Smooth muscle cell (in vitro differentiated cells): ENCODE measurements at regions not wholly inside any gene's neighbourhood (a gene's known extent, or its start where the extent isn't known, plus 50 kb on each side); places are given as distances from the start of the nearest gene placed in this dataset.

Experiments used
- DNase-seq: peaks from one replicate; lab custom pipeline; 2025; ENCODE audit not compliant: unreplicated experiment; lab: John Stamatoyannopoulos, UW
- H2AFZ ChIP-seq: fragments of 200-600 bp; sonication (generic); 2 replicates; pipeline ENCODE4 v1.6.0; 2016; ENCODE audit warnings: antibody characterized with exemption, low read depth, mild to moderate bottlenecking
- H3F3A ChIP-seq: fragments of 200-600 bp; sonication (generic); 2 replicates; pipeline ENCODE4 v1.6.0; 2017; ENCODE audit warnings: antibody characterized with exemption, low read depth
- H3K27ac ChIP-seq: fragments of 200-600 bp; sonication (generic); 2 replicates; pipeline ENCODE4 v1.5.1; 2016; ENCODE audit warnings: low read depth, mild to moderate bottlenecking
- H3K27me3 ChIP-seq: fragments of 200-600 bp; sonication (generic); 2 replicates; pipeline ENCODE4 v1.6.1; 2016; ENCODE audit warnings: low read depth, mild to moderate bottlenecking
- H3K36me3 ChIP-seq: fragments of 200-600 bp; sonication (generic); 2 replicates; pipeline ENCODE4 v1.5.1; 2016; ENCODE audit warnings: low read depth
- H3K4me1 ChIP-seq: fragments of 200-600 bp; sonication (generic); 2 replicates; pipeline ENCODE4 v1.5.1; 2016; ENCODE audit warnings: low read depth
- H3K4me2 ChIP-seq: fragments of 200-600 bp; sonication (generic); 2 replicates; pipeline ENCODE4 v1.6.0; 2016; ENCODE audit warnings: mild to moderate bottlenecking
- H3K4me3 ChIP-seq: fragments of 200-600 bp; sonication (generic); 2 replicates; pipeline ENCODE4 v1.5.1; 2016; ENCODE audit warnings: mild to moderate bottlenecking
- H3K79me2 ChIP-seq: fragments of 200-600 bp; sonication (generic); 2 replicates; pipeline ENCODE4 v1.6.0; 2016; ENCODE audit warnings: low read depth, mild to moderate bottlenecking
- H3K9ac ChIP-seq: fragments of 200-600 bp; sonication (generic); 2 replicates; pipeline ENCODE4 v1.6.0; 2016; ENCODE audit warnings: low read depth
- H3K9me3 ChIP-seq: fragments of 200-600 bp; sonication (generic); replicated peaks from 2 replicates; pipeline ENCODE4 v1.5.1; 2016; ENCODE audit warnings: low read depth
- H4K20me1 ChIP-seq: fragments of 200-600 bp; sonication (generic); 2 replicates; pipeline ENCODE4 v1.6.0; 2016; ENCODE audit warnings: low read depth
- WGBS: methylation state at CpG from one replicate; pipeline ENCODE4 v1.1.7; 2016; ENCODE audit warnings: low lambda C conversion rate; 5-methylcytosine and 5-hydroxymethylcytosine counted together
- TF ChIP-seq, protein P1 (sequence below): fragments of 200-600 bp; sonication (generic); IDR thresholded peaks from 2 replicates; pipeline ENCODE4 v1.5.1; 2017; ENCODE audit warnings: borderline replicate concordance, mild to moderate bottlenecking, antibody characterized with exemption; ENCODE audit not compliant: insufficient read depth, poor library complexity, severe bottlenecking

DNA sequence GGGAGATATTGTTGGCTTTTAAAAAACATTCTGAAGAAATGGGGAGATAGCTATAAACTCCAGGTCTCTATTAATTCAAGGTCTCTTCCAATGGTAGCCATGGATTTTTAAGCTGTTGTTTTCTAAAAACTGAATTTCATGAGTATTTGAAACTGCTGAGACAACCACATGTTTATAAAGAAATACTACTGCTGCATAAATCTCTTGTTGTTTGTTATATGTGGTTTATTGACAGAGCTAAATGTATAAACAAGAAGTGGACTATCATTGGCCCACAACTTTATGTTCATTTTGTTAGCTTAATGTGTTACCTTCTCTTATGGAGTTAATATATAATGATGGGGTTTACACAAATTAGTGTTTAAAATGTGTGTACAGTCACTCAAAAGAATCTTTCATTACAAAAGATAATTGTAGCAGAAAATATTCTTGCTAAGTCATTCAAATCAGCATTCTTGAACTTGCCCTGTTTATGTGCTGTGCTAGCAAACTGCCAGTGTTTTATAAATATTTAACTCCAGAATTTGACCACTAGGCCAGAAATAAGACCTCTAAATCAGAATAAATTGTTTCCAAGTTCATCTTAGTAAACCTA lies 242.1 kb downstream of the TMX3 start:
- H3K4me2 ChIP-seq = peak overlapping the region; percentile 30
- TF ChIP-seq, protein P1, sequence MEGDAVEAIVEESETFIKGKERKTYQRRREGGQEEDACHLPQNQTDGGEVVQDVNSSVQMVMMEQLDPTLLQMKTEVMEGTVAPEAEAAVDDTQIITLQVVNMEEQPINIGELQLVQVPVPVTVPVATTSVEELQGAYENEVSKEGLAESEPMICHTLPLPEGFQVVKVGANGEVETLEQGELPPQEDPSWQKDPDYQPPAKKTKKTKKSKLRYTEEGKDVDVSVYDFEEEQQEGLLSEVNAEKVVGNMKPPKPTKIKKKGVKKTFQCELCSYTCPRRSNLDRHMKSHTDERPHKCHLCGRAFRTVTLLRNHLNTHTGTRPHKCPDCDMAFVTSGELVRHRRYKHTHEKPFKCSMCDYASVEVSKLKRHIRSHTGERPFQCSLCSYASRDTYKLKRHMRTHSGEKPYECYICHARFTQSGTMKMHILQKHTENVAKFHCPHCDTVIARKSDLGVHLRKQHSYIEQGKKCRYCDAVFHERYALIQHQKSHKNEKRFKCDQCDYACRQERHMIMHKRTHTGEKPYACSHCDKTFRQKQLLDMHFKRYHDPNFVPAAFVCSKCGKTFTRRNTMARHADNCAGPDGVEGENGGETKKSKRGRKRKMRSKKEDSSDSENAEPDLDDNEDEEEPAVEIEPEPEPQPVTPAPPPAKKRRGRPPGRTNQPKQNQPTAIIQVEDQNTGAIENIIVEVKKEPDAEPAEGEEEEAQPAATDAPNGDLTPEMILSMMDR = no peak
- H3F3A ChIP-seq = no peaks in the 10 kb centered on the region

GRCh38 chr18:68469049-68469625 lies 245.8 kb downstream of the TMX3 start:
- Histone ChIP-seq H3K4me3 (no peak overlapping the region), H3K36me3 (no peaks in the 10 kb centered on the region), H3K9ac (no peak overlapping the region), H3K27me3 (no peaks in the 10 kb centered on the region), H3K4me2 (no peak overlapping the region), H3K79me2 (no peaks in the 10 kb centered on the region), H2AFZ (no peak overlapping the region), H3K27ac (no peak overlapping the region), H3K4me1 (no peaks in the 10 kb centered on the region), H3F3A (no peaks in the 10 kb centered on the region), H4K20me1 (no peaks in the 10 kb centered on the region), H3K9me3 (no peaks in the 10 kb centered on the region)
- no peak for DNase-seq
- TF ChIP-seq, protein P1 = no peak
- WGBS = 65% methylated on average over 2 of the region's 2 CpGs

More for the DNA sequence above, 242.1 kb downstream of the TMX3 start:
- Histone ChIP-seq H4K20me1 (no peaks in the 10 kb centered on the region), H3K27ac (no peak overlapping the region), H2AFZ (peak overlapping the region; percentile 56), H3K79me2 (no peaks in the 10 kb centered on the region), H3K27me3 (no peaks in the 10 kb centered on the region), H3K4me3 (no peak overlapping the region), H3K9ac (no peak overlapping the region), H3K9me3 (no peaks in the 10 kb centered on the region), H3K4me1 (no peaks in the 10 kb centered on the region), H3K36me3 (no peaks in the 10 kb centered on the region)
- DNase-seq = no peak

GRCh38 chr18:68467957-68468356 lies 247.0 kb downstream of the TMX3 start:
- H4K20me1 ChIP-seq = no peaks in the 10 kb centered on the region
- H3K79me2 ChIP-seq = no peaks in the 10 kb centered on the region
- TF ChIP-seq, protein P1 = no peak
- H3K4me3 ChIP-seq = no peak overlapping the region
- no peak overlapping the region for H2AFZ ChIP-seq
- H3K9ac ChIP-seq = no peak overlapping the region
- H3K9me3 ChIP-seq = no peaks in the 10 kb centered on the region
- no peak for DNase-seq
- H3K27ac ChIP-seq = no peak overlapping the region
- H3K27me3 ChIP-seq = no peaks in the 10 kb centered on the region
- H3K4me1 ChIP-seq = no peaks in the 10 kb centered on the region
- H3K4me2 ChIP-seq = no peak overlapping the region
- 75% methylated on average over 4 of the region's 4 CpGs for WGBS
- no peaks in the 10 kb centered on the region for H3F3A ChIP-seq
- H3K36me3 ChIP-seq = no peaks in the 10 kb centered on the region

DNA sequence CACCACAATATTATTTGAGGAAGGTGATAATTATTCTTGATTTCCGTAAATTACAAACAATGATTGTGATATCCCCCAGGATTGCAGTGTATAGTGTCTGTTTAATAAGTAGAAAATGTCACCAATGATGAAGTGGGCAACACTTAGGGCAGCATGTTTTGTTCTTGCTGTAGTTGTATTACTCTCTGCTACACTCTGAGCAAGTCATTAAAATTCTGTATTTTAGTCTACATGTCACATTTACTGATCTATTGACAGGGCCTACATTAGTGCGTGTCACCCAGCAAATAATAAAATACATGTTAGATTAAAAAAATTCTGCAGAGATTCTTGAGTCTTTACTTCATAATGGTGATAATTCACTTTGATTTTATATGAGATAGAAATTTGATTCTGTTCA lies 247.6 kb downstream of the TMX3 start:
- no peak for DNase-seq
- Histone ChIP-seq H3K9ac (no peak overlapping the region), H3F3A (peaks cover 3% of the 10 kb centered on the region), H3K27me3 (no peaks in the 10 kb centered on the region), H3K36me3 (no peaks in the 10 kb centered on the region), H2AFZ (no peak overlapping the region), H3K4me3 (no peak overlapping the region), H3K4me2 (no peak overlapping the region), H3K4me1 (no peaks in the 10 kb centered on the region), H3K79me2 (no peaks in the 10 kb centered on the region), H3K9me3 (no peaks in the 10 kb centered on the region), H3K27ac (no peak overlapping the region), H4K20me1 (no peaks in the 10 kb centered on the region)
- TF ChIP-seq, protein P1 = no peak
- 96% methylated on average over 2 of the region's 2 CpGs for WGBS
